Naive thymus-derived CD4-positive, alpha-beta T cell (primary cell): ENCODE measurements at regions not wholly inside any gene's neighbourhood (a gene's known extent, or its start where the extent isn't known, plus 50 kb on each side); places are given as distances from the start of the nearest gene placed in this dataset.

Experiments used
- ATAC-seq: fragments of 150-1000 bp; cut with Tn5 transposase; 2 replicates; pipeline ENCODE4 v1.10.0; 2021; ENCODE audit warnings: mild to moderate bottlenecking, moderate library complexity
- CTCF ChIA-PET: fragments of 350-600 bp; sonication (Branson Sonifier 250); formaldehyde crosslinking; loops from one replicate; lab custom pipeline; 2021; ENCODE audit warnings: antibody characterized with exemption; lab: Charles Lee
- POLR2A ChIA-PET: fragments of 350-600 bp; sonication (Branson Sonifier 250); formaldehyde crosslinking; loops from one replicate; lab custom pipeline; 2021; ENCODE audit warnings: antibody characterized with exemption, inconsistent platforms; lab: Charles Lee
- DNase-seq, 9 donors: peaks; one replicate each; pipeline versions ENCODE4 v3.0.0 to v3.0.0-alpha.2; 2020 to 2022; ENCODE audit warnings: mixed read lengths in 1 of 9
- H3K27ac ChIP-seq: one replicate; pipeline ENCODE4 v1.7.0; 2013; ENCODE audit warnings: mild to moderate bottlenecking, low read depth, low read length, moderate library complexity
- H3K27me3 ChIP-seq, 2 donors: one replicate each; pipeline ENCODE4 v1.7.0; 2013; ENCODE audit warnings: low read length in 2 of 2, mild to moderate bottlenecking in 2 of 2, moderate library complexity in 2 of 2; ENCODE audit not compliant: control insufficient read depth in 2 of 2, insufficient read depth in 2 of 2
- H3K36me3 ChIP-seq, 3 experiments: 1 replicate in 2 of 3; 2 replicates in 1 of 3; pipeline ENCODE4 v1.7.0; 2013; ENCODE audit warnings: low read length in 3 of 3, mild to moderate bottlenecking in 3 of 3, moderate library complexity in 1 of 3; ENCODE audit not compliant: insufficient read depth in 3 of 3, control insufficient read depth in 2 of 3
- H3K4me1 ChIP-seq, 2 donors: one replicate each; pipeline ENCODE4 v1.7.0; 2013; ENCODE audit warnings: low read length in 2 of 2, mild to moderate bottlenecking in 2 of 2, moderate library complexity in 1 of 2; ENCODE audit not compliant: control insufficient read depth in 2 of 2, insufficient read depth in 2 of 2
- H3K4me3 ChIP-seq: 2 replicates; pipeline ENCODE4 v1.7.0; 2013; ENCODE audit warnings: mild to moderate bottlenecking, low read length
- H3K9me3 ChIP-seq, 3 experiments: 1 replicate in 2 of 3; 2 replicates in 1 of 3; pipeline ENCODE4 v1.7.0; 2013; ENCODE audit warnings: low read length in 3 of 3; ENCODE audit not compliant: control insufficient read depth in 2 of 3
- H3K27ac Mint-ChIP-seq, 9 donors: one replicate each; pipeline ENCODE4 v1.8.0; 2020 to 2022; ENCODE audit warnings: mixed read lengths in 9 of 9, mild to moderate bottlenecking in 8 of 9, moderate library complexity in 5 of 9, inconsistent platforms in 2 of 9
- H3K27me3 Mint-ChIP-seq, 5 donors: one replicate each; pipeline ENCODE4 v1.8.0; 2021 to 2022; ENCODE audit warnings: mixed read lengths in 5 of 5, mild to moderate bottlenecking in 1 of 5
- H3K36me3 Mint-ChIP-seq, 5 donors: one replicate each; pipeline ENCODE4 v1.8.0; 2020 to 2022; ENCODE audit warnings: mixed read lengths in 5 of 5, mild to moderate bottlenecking in 3 of 5, inconsistent platforms in 1 of 5
- H3K4me1 Mint-ChIP-seq, 7 donors: one replicate each; pipeline ENCODE4 v1.8.0; 2020 to 2022; ENCODE audit warnings: mixed read lengths in 7 of 7, mild to moderate bottlenecking in 3 of 7, inconsistent platforms in 1 of 7
- H3K4me3 Mint-ChIP-seq, 10 donors: one replicate each; pipeline ENCODE4 v1.8.0; 2020 to 2022; ENCODE audit warnings: mild to moderate bottlenecking in 10 of 10, mixed read lengths in 10 of 10, moderate library complexity in 6 of 10, inconsistent platforms in 2 of 10
- H3K9me3 Mint-ChIP-seq, 11 donors: one replicate each; pipeline ENCODE4 v1.8.0; 2020 to 2022; ENCODE audit warnings: mixed read lengths in 11 of 11, mild to moderate bottlenecking in 4 of 11, inconsistent platforms in 1 of 11, moderate library complexity in 1 of 11
- intact Hi-C, 2 donors: fragments of 100-400 bp; cut with micrococcal nuclease; formaldehyde crosslinking; loops; one replicate each; pipeline ENCODE4 v1.15.1; 2023

DNA sequence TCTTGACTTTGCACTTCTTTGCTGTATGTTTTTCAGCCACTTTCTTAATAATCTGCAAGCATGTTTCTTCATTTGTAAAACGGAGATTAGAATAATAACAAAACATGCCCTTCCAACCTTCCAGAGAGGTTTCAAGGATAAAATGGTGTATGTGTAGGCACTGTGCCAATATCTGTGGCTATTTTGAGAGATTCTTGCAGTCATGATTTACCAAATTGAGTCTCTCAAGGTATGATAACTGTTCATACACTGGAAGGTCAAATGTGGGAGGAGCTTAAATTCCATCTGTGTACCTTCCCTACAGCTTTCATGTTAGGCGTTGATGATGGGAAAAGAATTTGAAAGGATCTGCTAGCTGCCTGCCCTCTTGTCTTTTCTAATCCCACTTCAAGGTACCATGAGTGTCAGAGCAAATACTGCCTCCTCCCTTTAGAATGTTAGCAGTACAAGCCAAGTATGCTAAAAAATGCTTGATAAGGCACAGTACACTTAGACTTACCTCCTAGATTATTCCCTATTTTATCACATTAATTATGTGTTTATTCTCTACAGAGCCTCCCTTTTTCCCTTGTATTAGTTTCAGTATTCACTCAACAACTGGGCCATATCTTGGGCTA lies 78.0 kb upstream of the ST8SIA2 start:
- no peaks in the 10 kb centered on the region for H3K27me3 ChIP-seq
- ChIA-PET POLR2A (no interaction called here), CTCF (no interaction called here)
- intact Hi-C loops: no loop called here
- Mint-ChIP-seq H3K4me1 (no peaks in the 10 kb centered on the region), H3K27me3 (peaks cover 6 to 43% (median 29%) of the 10 kb centered on the region in 5 donors), H3K4me3 (no peak overlapping the region), H3K27ac (no peak overlapping the region), H3K36me3 (peaks cover 0 to 4% (median 0%) of the 10 kb centered on the region in 5 donors), H3K9me3 (peaks cover 0 to 25% (median 10%) of the 10 kb centered on the region in 11 donors)
- ATAC-seq (no peak), DNase-seq (no peak)
- H3K27ac ChIP-seq: no peak overlapping the region
- H3K36me3 ChIP-seq: no peaks in the 10 kb centered on the region
- H3K9me3 ChIP-seq: no peaks in the 10 kb centered on the region
- no peak overlapping the region for H3K4me3 ChIP-seq
- H3K4me1 ChIP-seq: no peaks in the 10 kb centered on the region

DNA sequence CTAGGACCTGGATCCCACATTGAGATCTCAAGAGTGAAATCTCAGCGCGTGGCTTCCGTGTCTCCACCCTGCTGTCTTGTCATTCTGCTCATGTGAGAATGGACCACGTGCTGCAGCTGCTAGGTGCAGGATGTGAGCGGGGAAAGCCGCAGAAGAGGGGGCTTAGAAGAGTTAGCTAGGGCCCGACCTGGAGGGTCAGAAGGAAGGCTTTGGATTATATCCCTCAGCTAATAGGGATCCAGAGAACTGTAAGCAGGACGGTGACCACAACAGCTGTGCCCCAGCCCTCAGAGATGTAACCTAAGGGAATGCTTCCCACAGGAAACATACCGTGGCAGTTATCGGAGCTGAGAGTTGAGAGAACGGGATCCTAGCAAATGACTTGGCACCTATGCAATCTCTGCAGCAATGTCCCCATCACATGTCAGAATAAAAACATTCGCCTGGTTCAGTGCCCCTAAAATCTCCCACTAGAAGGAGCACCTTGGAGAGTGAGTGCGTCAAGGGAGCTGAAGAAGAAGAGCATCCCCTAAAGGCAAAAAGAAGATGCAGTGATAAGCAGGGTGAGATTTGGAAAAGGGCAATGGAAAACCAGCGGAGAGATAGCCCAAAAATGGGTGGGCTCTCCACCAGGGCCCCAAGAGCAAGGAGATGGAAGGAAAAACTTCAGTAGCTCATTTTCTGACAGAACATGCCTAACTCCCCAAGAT lies 76.9 kb upstream of the ST8SIA2 start:
- no peaks in the 10 kb centered on the region for H3K4me1 Mint-ChIP-seq

DNA sequence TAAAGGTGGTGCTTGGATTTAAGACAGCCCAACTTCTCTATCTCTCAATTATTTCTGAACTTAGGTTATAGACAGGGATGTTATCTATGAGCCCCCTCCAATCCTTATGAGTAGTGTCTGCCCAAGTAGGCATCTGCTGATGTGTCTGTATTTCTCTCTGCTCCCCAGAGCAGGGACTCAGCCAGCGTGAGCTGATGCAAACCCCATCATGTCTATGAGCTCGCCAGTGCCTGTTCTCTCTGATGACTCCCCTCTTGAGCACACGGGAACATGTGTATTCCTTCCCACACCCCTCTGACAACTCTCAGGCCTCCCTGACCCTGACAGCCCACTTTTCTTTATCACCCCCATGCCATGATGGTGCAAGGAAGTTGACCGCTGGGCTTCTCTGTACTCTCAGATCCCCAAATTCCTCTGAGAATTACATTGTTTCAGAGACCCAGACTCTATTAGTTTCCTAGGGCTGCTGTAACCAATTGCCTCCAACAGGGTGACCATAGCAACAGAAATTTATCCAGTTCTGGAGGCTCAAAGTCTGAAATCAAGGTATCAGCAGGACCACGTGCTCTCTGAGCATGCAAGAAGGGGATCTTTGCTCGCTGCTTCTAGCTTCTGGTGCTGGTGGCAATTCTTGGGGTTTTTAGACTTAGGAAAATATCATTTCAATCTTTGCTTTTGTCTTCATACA lies 73.5 kb upstream of the ST8SIA2 start:
- Histone ChIP-seq H3K4me3 (no peak overlapping the region), H3K27me3 (no peaks in the 10 kb centered on the region), H3K36me3 (no peaks in the 10 kb centered on the region), H3K27ac (no peak overlapping the region), H3K4me1 (no peaks in the 10 kb centered on the region), H3K9me3 (no peaks in the 10 kb centered on the region)
- H3K9me3 Mint-ChIP-seq: no peaks in the 10 kb centered on the region
- CTCF ChIA-PET: no interaction called here
- POLR2A ChIA-PET: no interaction called here
- DNase-seq: no peak
- no peaks in the 10 kb centered on the region for H3K4me1 Mint-ChIP-seq
- intact Hi-C loops: no loop called here
- ATAC-seq: no peak
- no peak overlapping the region for H3K4me3 Mint-ChIP-seq
- H3K27ac Mint-ChIP-seq: no peak overlapping the region
- peaks cover 4 to 38% (median 21%) of the 10 kb centered on the region in 5 donors for H3K27me3 Mint-ChIP-seq
- no peaks in the 10 kb centered on the region for H3K36me3 Mint-ChIP-seq

More for the DNA sequence above, 76.9 kb upstream of the ST8SIA2 start:
- Mint-ChIP-seq H3K27ac (no peak overlapping the region), H3K27me3 (peaks cover 6 to 41% (median 32%) of the 10 kb centered on the region in 5 donors), H3K4me3 (no peak overlapping the region), H3K36me3 (peaks cover 0 to under 1% (median 0%) of the 10 kb centered on the region in 5 donors), H3K9me3 (peaks cover 0 to 21% (median 8%) of the 10 kb centered on the region in 11 donors)
- ATAC-seq (no peak), DNase-seq (no peak)
- no peaks in the 10 kb centered on the region for H3K9me3 ChIP-seq
- ChIA-PET CTCF (no interaction called here), POLR2A (interaction anchor here (0.5 kb wide), 1 partner anchor 292 kb away, joined by 5 read pairs; no protein-coding TSS in a partner anchor)
- no peak overlapping the region for H3K27ac ChIP-seq
- H3K4me3 ChIP-seq: no peak overlapping the region
- no peaks in the 10 kb centered on the region for H3K36me3 ChIP-seq
- no peaks in the 10 kb centered on the region for H3K27me3 ChIP-seq
- intact Hi-C loops: no loop called here
- H3K4me1 ChIP-seq: no peaks in the 10 kb centered on the region

DNA sequence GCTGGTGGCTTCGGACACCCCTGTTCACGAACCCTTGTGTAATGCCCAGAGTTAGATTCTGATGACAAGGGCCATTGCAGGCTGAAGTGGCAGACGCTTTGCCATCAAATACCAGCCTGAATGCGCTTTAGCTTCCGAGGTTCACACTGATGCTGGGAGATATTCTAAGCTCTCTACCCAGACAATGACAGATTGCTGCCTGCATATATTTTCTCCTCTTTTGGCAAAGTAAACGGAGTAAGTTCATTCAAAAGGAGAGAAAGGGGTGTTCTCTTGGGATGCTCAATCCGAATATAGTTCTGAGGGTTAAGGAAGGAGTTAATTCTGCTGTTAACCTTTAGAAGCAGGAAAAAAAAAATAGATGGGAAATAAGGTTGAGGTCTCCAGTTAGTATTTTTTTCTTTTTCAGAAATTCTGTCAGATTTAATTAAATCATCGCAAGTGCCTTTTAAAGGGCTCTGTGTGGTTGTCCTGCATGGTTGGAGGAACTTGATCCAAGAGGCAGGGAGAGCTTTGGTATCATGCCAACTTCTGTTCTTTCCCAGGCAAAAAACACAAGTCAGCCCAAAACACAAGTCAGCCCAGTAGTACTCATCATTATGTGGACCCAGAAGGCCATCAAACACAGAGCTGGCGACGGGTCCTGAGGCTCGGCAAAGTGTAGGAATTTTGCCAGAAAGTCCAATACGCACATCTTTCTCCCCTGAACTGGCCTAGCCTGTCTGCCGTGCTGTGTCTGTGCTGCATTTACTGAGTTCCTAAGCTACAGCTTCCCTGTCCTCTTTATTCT lies 70.9 kb upstream of the ST8SIA2 start:
- Mint-ChIP-seq H3K36me3 (no peaks in the 10 kb centered on the region), H3K27me3 (peaks cover 4 to 24% (median 19%) of the 10 kb centered on the region in 5 donors), H3K9me3 (peaks cover 0 to 3% (median 0%) of the 10 kb centered on the region in 11 donors), H3K27ac (no peak overlapping the region), H3K4me3 (no peak overlapping the region), H3K4me1 (no peaks in the 10 kb centered on the region)
- ChIA-PET POLR2A (no interaction called here), CTCF (no interaction called here)
- intact Hi-C loops: no loop called here
- Histone ChIP-seq H3K9me3 (no peaks in the 10 kb centered on the region), H3K36me3 (no peaks in the 10 kb centered on the region), H3K4me1 (no peaks in the 10 kb centered on the region), H3K4me3 (no peak overlapping the region), H3K27ac (no peak overlapping the region), H3K27me3 (no peaks in the 10 kb centered on the region)
- no peak for DNase-seq
- no peak for ATAC-seq

DNA sequence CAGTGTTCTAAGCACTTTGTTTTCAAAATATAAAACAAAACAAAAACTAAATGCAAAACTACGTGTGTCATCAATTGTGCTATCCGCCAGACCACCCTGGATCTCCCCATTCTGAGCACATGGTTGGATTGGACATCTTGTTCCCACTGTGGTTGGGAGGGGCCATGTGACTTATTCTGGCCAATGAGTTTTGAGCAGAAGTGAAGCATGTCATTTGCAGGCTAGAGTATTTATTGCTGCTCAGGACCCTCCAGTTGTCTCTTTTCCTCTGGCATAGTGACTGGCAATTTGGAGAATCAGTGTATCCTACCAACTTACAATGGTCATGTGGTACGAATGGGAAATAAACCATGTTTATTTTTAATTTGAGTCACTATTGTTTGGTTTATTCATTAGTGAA lies 70.2 kb upstream of the ST8SIA2 start:
- no peaks in the 10 kb centered on the region for H3K27me3 ChIP-seq
- Mint-ChIP-seq H3K27me3 (peaks cover 5 to 21% (median 19%) of the 10 kb centered on the region in 5 donors), H3K27ac (no peak overlapping the region), H3K9me3 (peaks cover 0 to 3% (median 0%) of the 10 kb centered on the region in 11 donors), H3K4me3 (no peak overlapping the region), H3K36me3 (no peaks in the 10 kb centered on the region), H3K4me1 (no peaks in the 10 kb centered on the region)
- CTCF ChIA-PET: no interaction called here
- no peaks in the 10 kb centered on the region for H3K9me3 ChIP-seq
- DNase-seq (no peak), ATAC-seq (no peak)
- H3K36me3 ChIP-seq: no peaks in the 10 kb centered on the region
- H3K4me1 ChIP-seq: no peaks in the 10 kb centered on the region
- POLR2A ChIA-PET: no interaction called here
- H3K4me3 ChIP-seq: no peak overlapping the region
- intact Hi-C loops: no loop called here
- H3K27ac ChIP-seq: no peak overlapping the region

DNA sequence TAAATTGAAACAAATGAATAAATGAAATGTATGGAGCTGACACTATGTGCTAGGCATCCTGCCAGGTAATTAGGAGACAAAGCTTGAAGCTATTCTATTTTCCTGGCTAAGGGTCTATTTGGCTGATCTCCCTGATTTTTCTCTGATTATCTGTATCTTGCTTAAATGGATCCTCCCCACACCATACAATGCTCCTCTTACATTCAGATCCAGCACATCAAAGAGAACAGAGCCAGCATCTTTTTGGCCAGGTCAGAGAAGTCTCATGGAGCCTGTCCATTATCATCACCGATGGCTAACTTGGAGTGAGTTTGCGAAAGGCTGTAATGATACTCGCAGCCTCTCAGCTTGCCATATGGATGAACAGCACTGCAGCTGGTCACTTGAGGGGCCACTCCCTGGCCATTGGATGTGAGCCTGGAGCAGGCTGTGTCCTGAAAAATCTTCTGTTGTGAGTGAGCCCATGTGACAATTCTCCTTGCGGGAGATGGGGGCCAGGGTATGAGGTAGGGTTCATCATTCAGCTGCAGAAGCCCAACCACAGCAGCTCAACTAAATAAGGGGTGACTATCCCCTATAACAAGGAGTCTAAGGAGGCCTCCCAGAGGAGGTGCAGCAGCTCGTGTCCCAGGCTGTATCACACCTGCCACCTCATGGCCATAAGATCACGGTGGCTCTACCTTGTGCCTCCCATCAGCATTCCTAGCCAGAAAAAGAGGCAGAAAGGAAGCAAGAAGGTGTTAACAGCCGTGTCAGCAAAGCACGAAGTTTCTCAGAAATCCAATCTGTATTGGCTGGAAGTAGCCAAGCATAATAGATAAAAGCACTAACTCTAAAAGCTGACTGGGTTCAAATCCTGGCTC lies 69.3 kb upstream of the ST8SIA2 start:
- H3K4me1 ChIP-seq: no peaks in the 10 kb centered on the region
- H3K27me3 ChIP-seq: no peaks in the 10 kb centered on the region
- H3K27me3 Mint-ChIP-seq: peaks cover 5 to 24% (median 19%) of the 10 kb centered on the region in 5 donors
- H3K4me3 Mint-ChIP-seq: no peak overlapping the region
- ATAC-seq (no peak), DNase-seq (no peak)
- peaks cover 0 to 4% (median 0%) of the 10 kb centered on the region in 11 donors for H3K9me3 Mint-ChIP-seq
- no peak overlapping the region for H3K27ac Mint-ChIP-seq
- H3K36me3 Mint-ChIP-seq: no peaks in the 10 kb centered on the region
- no peak overlapping the region for H3K4me3 ChIP-seq
- no peaks in the 10 kb centered on the region for H3K4me1 Mint-ChIP-seq
- no peaks in the 10 kb centered on the region for H3K9me3 ChIP-seq
- H3K27ac ChIP-seq: no peak overlapping the region
- intact Hi-C loops: no loop called here
- CTCF ChIA-PET: no interaction called here
- POLR2A ChIA-PET: no interaction called here
- no peaks in the 10 kb centered on the region for H3K36me3 ChIP-seq
